ENCODE measurements at regions not wholly inside any gene's neighbourhood (a gene's known extent, or its start where the extent isn't known, plus 50 kb on each side); places are given as distances from the start of the nearest gene placed in this dataset.
"Not testable (repeated sequence)": the region's sequence is repeated elsewhere in the genome, so short reads cannot be mapped to it uniquely, and the experiment has no call there.

GRCh38 chrX:151085207-151085606, 91.2 kb upstream of the GPR50 start:
- H3K4me3 Mint-ChIP-seq, result no peak overlapping the region
- no peak for DNase-seq
- peaks cover 15% of the 10 kb centered on the region for H3K4me1 Mint-ChIP-seq

GRCh38 chrX:151088221-151088620, 88.2 kb upstream of the GPR50 start:
- peaks cover 23% of the 10 kb centered on the region for H3K9me3 Mint-ChIP-seq
- no peaks in the 10 kb centered on the region for H3K36me3 Mint-ChIP-seq (ENCODE audit: low read depth)
- no peaks in the 10 kb centered on the region for H3K4me1 Mint-ChIP-seq
- no peak for TF ChIP-seq CTCF (IDR thresholded peaks at IDR 0.05)
- H3K27me3 Mint-ChIP-seq (ENCODE audit: low read depth, poor library complexity), result peaks cover 9% of the 10 kb centered on the region
- H3K4me3 Mint-ChIP-seq, result no peak overlapping the region
- no peak overlapping the region for H3K27ac Mint-ChIP-seq
- no peak for DNase-seq

More at GRCh38 chrX:151085207-151085606, 91.2 kb upstream of the GPR50 start:
- peaks cover 22% of the 10 kb centered on the region for H3K9me3 Mint-ChIP-seq
- peaks cover 4% of the 10 kb centered on the region for H3K27me3 Mint-ChIP-seq (ENCODE audit: low read depth, poor library complexity)
- H3K27ac Mint-ChIP-seq, result no peak overlapping the region
- no peak for TF ChIP-seq CTCF (IDR thresholded peaks at IDR 0.05)
- no peaks in the 10 kb centered on the region for H3K36me3 Mint-ChIP-seq (ENCODE audit: low read depth)

GRCh38 chrX:151099001-151099400, 77.4 kb upstream of the GPR50 start:
- Mint-ChIP-seq H3K4me3 (no peak overlapping the region), H3K36me3 (ENCODE audit: low read depth) (no peaks in the 10 kb centered on the region), H3K9me3 (peaks cover 34% of the 10 kb centered on the region), H3K27me3 (ENCODE audit: low read depth, poor library complexity) (peaks cover 9% of the 10 kb centered on the region), H3K4me1 (no peaks in the 10 kb centered on the region), H3K27ac (no peak overlapping the region)
- no peak for TF ChIP-seq CTCF (IDR thresholded peaks at IDR 0.05)
- no peak for DNase-seq

GRCh38 chrX:151100799-151101198, 75.6 kb upstream of the GPR50 start:
- Mint-ChIP-seq H3K9me3 (peaks cover 38% of the 10 kb centered on the region), H3K27me3 (ENCODE audit: low read depth, poor library complexity) (peaks cover 16% of the 10 kb centered on the region), H3K27ac (no peak overlapping the region), H3K4me3 (no peak overlapping the region), H3K4me1 (no peaks in the 10 kb centered on the region), H3K36me3 (ENCODE audit: low read depth) (no peaks in the 10 kb centered on the region)
- TF ChIP-seq CTCF (IDR thresholded peaks at IDR 0.05), result no peak
- DNase-seq, result no peak

- H3K36me3 Mint-ChIP-seq (ENCODE audit: low read depth); H3K4me3 Mint-ChIP-seq; H3K4me1 Mint-ChIP-seq; H3K27ac Mint-ChIP-seq; DNase-seq: not testable (repeated sequence)
- Mint-ChIP-seq H3K9me3 (peaks cover 63% of the 10 kb centered on the region), H3K27me3 (ENCODE audit: low read depth, poor library complexity) (peaks cover 16% of the 10 kb centered on the region)
These were observed 63.2 kb upstream of the GPR50 start for GRCh38 chrX:151113200-151113599.
